Endometrium (tissue), 2 donors: ENCODE measurements at regions not wholly inside any gene's neighbourhood (a gene's known extent, or its start where the extent isn't known, plus 50 kb on each side); places are given as distances from the start of the nearest gene placed in this dataset.

Experiments
- FAIRE-seq: peaks from 2 replicates; lab custom pipeline; 2012; peaks lifted over from hg19 to GRCh38; lab: Jason Lieb, UNC
- donor health status: control.
- donor health status: control.

- no peak for FAIRE-seq
These were observed 308.0 kb upstream of the B3GALT2 start for GRCh38 chr1:193494368-193494767.

GRCh38 chr1:193489191-193489590 lies 302.8 kb upstream of the B3GALT2 start:
- no peak for FAIRE-seq

- no peak for FAIRE-seq
These were observed 301.3 kb upstream of the B3GALT2 start for GRCh38 chr1:193487722-193488121.

- FAIRE-seq, result no peak
These were observed 300.3 kb upstream of the B3GALT2 start for GRCh38 chr1:193486671-193487229.

GRCh38 chr1:193480755-193481154 lies 294.3 kb upstream of the B3GALT2 start:
- no peak for FAIRE-seq

GRCh38 chr1:193479187-193479586 lies 292.8 kb upstream of the B3GALT2 start:
- no peak for FAIRE-seq

- FAIRE-seq, result no peak
These were observed 290.3 kb upstream of the B3GALT2 start for GRCh38 chr1:193476748-193477147.

- FAIRE-seq, result no peak
These were observed 287.5 kb upstream of the B3GALT2 start for GRCh38 chr1:193473932-193474331.

GRCh38 chr1:193472838-193473398 lies 286.5 kb upstream of the B3GALT2 start:
- FAIRE-seq, result no peak

- FAIRE-seq, result no peak
These were observed 286.0 kb upstream of the B3GALT2 start for GRCh38 chr1:193472430-193472829.

- FAIRE-seq, result no peak
These were observed 285.6 kb upstream of the B3GALT2 start for GRCh38 chr1:193471981-193472380.

GRCh38 chr1:193463326-193463932 lies 277.0 kb upstream of the B3GALT2 start:
- FAIRE-seq, result no peak

GRCh38 chr1:193462629-193463320 lies 276.4 kb upstream of the B3GALT2 start:
- no peak for FAIRE-seq

- FAIRE-seq, result no peak
These were observed 272.2 kb upstream of the B3GALT2 start for GRCh38 chr1:193458628-193459027.

- no peak for FAIRE-seq
These were observed 271.3 kb upstream of the B3GALT2 start for GRCh38 chr1:193457676-193458075.

GRCh38 chr1:193456811-193457280 lies 270.4 kb upstream of the B3GALT2 start:
- FAIRE-seq, result no peak

- no peak for FAIRE-seq
These were observed 265.2 kb upstream of the B3GALT2 start for GRCh38 chr1:193451606-193452005.

- FAIRE-seq, result no peak
These were observed 264.6 kb upstream of the B3GALT2 start for GRCh38 chr1:193451001-193451400.

- FAIRE-seq, result no peak
These were observed 262.5 kb upstream of the B3GALT2 start for GRCh38 chr1:193448682-193449461.

GRCh38 chr1:193443886-193444285 lies 257.5 kb upstream of the B3GALT2 start:
- FAIRE-seq, result no peak

GRCh38 chr1:193438771-193439170 lies 252.4 kb upstream of the B3GALT2 start:
- no peak for FAIRE-seq

GRCh38 chr1:193438312-193438711 lies 251.9 kb upstream of the B3GALT2 start:
- FAIRE-seq, result no peak
